ENCODE measurements at regions not wholly inside any gene's neighbourhood (a gene's known extent, or its start where the extent isn't known, plus 50 kb on each side); places are given as distances from the start of the nearest gene placed in this dataset.

- no peak overlapping the region for H3K27ac ChIP-seq
- no peaks in the 10 kb centered on the region for H3K9me3 ChIP-seq (ENCODE audit: low read depth)
- H3K4me1 ChIP-seq (ENCODE audit: insufficient read depth), result no peaks in the 10 kb centered on the region
- WGBS (ENCODE audit: low lambda C conversion rate, missing lambda C conversion rate), result 98% methylated on average over 2 of the region's 2 CpGs
- TF ChIP-seq EZH2phosphoT487 (IDR thresholded peaks at IDR 0.05; ENCODE audit: low read depth, severe bottlenecking, unreplicated experiment) (no peak), CTCF (IDR thresholded peaks at IDR 0.05; ENCODE audit: poor library complexity) (no peak), EZH2 (IDR thresholded peaks at IDR 0.05; ENCODE audit: borderline replicate concordance) (no peak)
- no peak for DNase-seq (ENCODE audit: low spot score)
- no peaks in the 10 kb centered on the region for H3K79me2 ChIP-seq
- H3K4me3 ChIP-seq, result no peak overlapping the region
- no peaks in the 10 kb centered on the region for H4K20me1 ChIP-seq (ENCODE audit: insufficient read depth, poor library complexity, severe bottlenecking)
- H3K27me3 ChIP-seq, result no peaks in the 10 kb centered on the region
- no peak overlapping the region for H3K4me2 ChIP-seq
- H2AFZ ChIP-seq, result no peak overlapping the region
- no peaks in the 10 kb centered on the region for H3K36me3 ChIP-seq (replicated peaks; ENCODE audit: insufficient read depth, low read depth)
- no peaks in the 10 kb centered on the region for H3K9me2 ChIP-seq (replicated peaks; ENCODE audit: insufficient read depth)
These were observed 77.8 kb upstream of the SPAG17 start for GRCh38 chr1:118262865-118263264.

GRCh38 chr1:118258975-118259374 lies 73.9 kb upstream of the SPAG17 start:
- H3K4me1 ChIP-seq (ENCODE audit: insufficient read depth), result no peaks in the 10 kb centered on the region
- TF ChIP-seq CTCF (IDR thresholded peaks at IDR 0.05; ENCODE audit: poor library complexity), result no peak
- no peak for TF ChIP-seq EZH2 (IDR thresholded peaks at IDR 0.05; ENCODE audit: borderline replicate concordance)
- no peaks in the 10 kb centered on the region for H3K79me2 ChIP-seq
- no peak for DNase-seq (ENCODE audit: low spot score)
- H3K36me3 ChIP-seq (replicated peaks; ENCODE audit: insufficient read depth, low read depth), result no peaks in the 10 kb centered on the region
- H3K9me2 ChIP-seq (replicated peaks; ENCODE audit: insufficient read depth), result no peaks in the 10 kb centered on the region
- H4K20me1 ChIP-seq (ENCODE audit: insufficient read depth, poor library complexity, severe bottlenecking), result no peaks in the 10 kb centered on the region
- H3K9me3 ChIP-seq (ENCODE audit: low read depth), result no peaks in the 10 kb centered on the region
- no peak overlapping the region for H2AFZ ChIP-seq
- no peak overlapping the region for H3K4me3 ChIP-seq
- H3K27me3 ChIP-seq, result no peaks in the 10 kb centered on the region
- no peak overlapping the region for H3K27ac ChIP-seq
- WGBS (ENCODE audit: low lambda C conversion rate, missing lambda C conversion rate), result 90% methylated on average over 8 of the region's 8 CpGs
- no peak overlapping the region for H3K4me2 ChIP-seq

DNA sequence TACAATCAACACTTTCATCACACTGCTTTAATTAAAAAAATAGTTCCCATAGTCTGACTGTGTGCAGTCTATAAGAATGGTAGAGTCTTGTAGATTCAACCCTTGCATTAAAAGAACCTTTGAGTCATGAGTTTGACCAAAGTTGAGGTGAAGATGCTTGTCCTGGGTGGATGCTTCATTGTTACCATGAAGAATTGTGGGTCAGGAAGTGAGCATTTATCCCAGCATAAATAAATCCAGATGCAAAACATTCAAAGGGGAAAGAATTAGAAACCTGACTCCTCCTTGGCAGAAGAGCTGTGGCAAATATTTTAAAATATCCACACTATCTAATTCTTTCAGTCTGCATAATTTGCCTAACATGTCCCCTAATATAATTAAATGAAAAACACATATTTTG lies 72.9 kb upstream of the SPAG17 start:
- Histone ChIP-seq H3K27me3 (no peaks in the 10 kb centered on the region), H3K4me1 (ENCODE audit: insufficient read depth) (no peaks in the 10 kb centered on the region), H3K36me3 (replicated peaks; ENCODE audit: insufficient read depth, low read depth) (no peaks in the 10 kb centered on the region), H3K4me2 (no peak overlapping the region), H3K4me3 (no peak overlapping the region), H3K9me3 (ENCODE audit: low read depth) (no peaks in the 10 kb centered on the region), H3K9me2 (replicated peaks; ENCODE audit: insufficient read depth) (no peaks in the 10 kb centered on the region), H3K27ac (no peak overlapping the region), H3K79me2 (no peaks in the 10 kb centered on the region), H4K20me1 (ENCODE audit: insufficient read depth, poor library complexity, severe bottlenecking) (no peaks in the 10 kb centered on the region), H2AFZ (no peak overlapping the region)
- DNase-seq (ENCODE audit: low spot score), result no peak
- no peak for TF ChIP-seq EZH2 (IDR thresholded peaks at IDR 0.05; ENCODE audit: borderline replicate concordance)
- no peak for TF ChIP-seq EZH2phosphoT487 (IDR thresholded peaks at IDR 0.05; ENCODE audit: low read depth, severe bottlenecking, unreplicated experiment)
- no peak for TF ChIP-seq CTCF (IDR thresholded peaks at IDR 0.05; ENCODE audit: poor library complexity)

All from hepatocyte (in vitro differentiated cells).